ENCODE measurements at regions not wholly inside any gene's neighbourhood (a gene's known extent, or its start where the extent isn't known, plus 50 kb on each side); places are given as distances from the start of the nearest gene placed in this dataset.

DNA sequence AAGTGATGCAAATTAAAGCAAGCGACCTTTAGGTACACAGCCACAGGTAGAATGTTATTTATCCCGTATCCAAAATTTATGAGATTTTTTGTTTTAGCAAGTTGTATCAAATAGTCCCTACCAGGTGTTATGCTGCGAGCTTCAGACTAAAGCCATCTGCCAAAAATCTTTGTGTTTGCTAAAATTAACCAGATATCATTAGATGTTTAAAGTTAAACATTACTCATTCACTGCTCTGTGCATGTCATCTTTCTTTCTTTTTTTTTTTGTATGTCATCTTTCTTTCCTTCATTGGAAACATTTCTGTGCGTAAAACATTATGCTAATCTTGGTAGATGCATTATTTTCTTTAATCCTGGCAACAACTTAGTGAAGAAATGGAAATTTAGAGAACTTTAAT is 173.1 kb downstream of the FHIP1A start:
- TF ChIP-seq ZKSCAN1 (IDR thresholded peaks at IDR 0.05; ENCODE audit: low read depth, low read length) (no peak), ZNF274 (IDR thresholded peaks at IDR 0.05; ENCODE audit: borderline replicate concordance, low read depth, low read length) (no peak), POLR2A (conservative IDR thresholded peaks at IDR 0.05) (no peak), FOSL1 (tag; conservative IDR thresholded peaks at IDR 0.05) (no peak), ZNF76 (CRISPR knock-in tag; IDR thresholded peaks at IDR 0.05; ENCODE audit: borderline replicate concordance) (no peak), SAP30 (IDR thresholded peaks at IDR 0.05; ENCODE audit: borderline replicate concordance, insufficient read depth, low read depth, low read length, poor library complexity, severe bottlenecking) (no peak), SP1 (CRISPR knock-in tag; IDR thresholded peaks at IDR 0.05) (no peak), TAF1 (IDR thresholded peaks at IDR 0.05; ENCODE audit: control insufficient read depth, extremely low read depth, insufficient read depth, low read length, severe bottlenecking) (no peak), TAF9B (IDR thresholded peaks at IDR 0.05; ENCODE audit: partially characterized antibody) (no peak), SRSF1 (IDR thresholded peaks at IDR 0.05; ENCODE audit: low read depth, low read length) (no peak), NONO (IDR thresholded peaks at IDR 0.05; ENCODE audit: low read depth in 2 of 2, low read length in 1 of 2) (no peak), E2F8 (IDR thresholded peaks at IDR 0.05; ENCODE audit: low read depth, partially characterized antibody) (no peak)
- TF ChIP-seq, protein P1, sequence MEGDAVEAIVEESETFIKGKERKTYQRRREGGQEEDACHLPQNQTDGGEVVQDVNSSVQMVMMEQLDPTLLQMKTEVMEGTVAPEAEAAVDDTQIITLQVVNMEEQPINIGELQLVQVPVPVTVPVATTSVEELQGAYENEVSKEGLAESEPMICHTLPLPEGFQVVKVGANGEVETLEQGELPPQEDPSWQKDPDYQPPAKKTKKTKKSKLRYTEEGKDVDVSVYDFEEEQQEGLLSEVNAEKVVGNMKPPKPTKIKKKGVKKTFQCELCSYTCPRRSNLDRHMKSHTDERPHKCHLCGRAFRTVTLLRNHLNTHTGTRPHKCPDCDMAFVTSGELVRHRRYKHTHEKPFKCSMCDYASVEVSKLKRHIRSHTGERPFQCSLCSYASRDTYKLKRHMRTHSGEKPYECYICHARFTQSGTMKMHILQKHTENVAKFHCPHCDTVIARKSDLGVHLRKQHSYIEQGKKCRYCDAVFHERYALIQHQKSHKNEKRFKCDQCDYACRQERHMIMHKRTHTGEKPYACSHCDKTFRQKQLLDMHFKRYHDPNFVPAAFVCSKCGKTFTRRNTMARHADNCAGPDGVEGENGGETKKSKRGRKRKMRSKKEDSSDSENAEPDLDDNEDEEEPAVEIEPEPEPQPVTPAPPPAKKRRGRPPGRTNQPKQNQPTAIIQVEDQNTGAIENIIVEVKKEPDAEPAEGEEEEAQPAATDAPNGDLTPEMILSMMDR (IDR thresholded peaks at IDR 0.05 in 2 of 3, conservative IDR thresholded peaks at IDR 0.05 in 1 of 3; ENCODE audit: insufficient read depth in 2 of 3, low read depth in 1 of 3, low read length in 3 of 3) = no peak
